Breast epithelium (tissue), 4 donors: ENCODE measurements at regions not wholly inside any gene's neighbourhood (a gene's known extent, or its start where the extent isn't known, plus 50 kb on each side); places are given as distances from the start of the nearest gene placed in this dataset.

ENCODE experiments used
- DNase-seq, 2 donors: peaks; one replicate each; pipeline ENCODE4 v3.0.0-alpha.2; 2019; ENCODE audit warnings: low spot score in 2 of 2
- H3K27ac ChIP-seq, 2 donors: fragments of 200-600 bp; sonication (generic) in 1 of 2; one replicate each; pipeline ENCODE4 v1.5.1; 2016 to 2019; ENCODE audit warnings: mild to moderate bottlenecking in 1 of 2
- H3K27me3 ChIP-seq, 2 donors: fragments of 200-600 bp; sonication (generic) in 1 of 2; one replicate each; pipeline versions ENCODE4 v1.5.1 to v1.6.0; 2017 to 2019; ENCODE audit warnings: control low read depth in 1 of 2, mild to moderate bottlenecking in 1 of 2
- H3K36me3 ChIP-seq: fragments of 200-600 bp; one replicate; pipeline ENCODE4 v1.5.1; 2019
- H3K4me1 ChIP-seq, 2 donors: fragments of 200-600 bp; sonication (generic); one replicate each; pipeline ENCODE4 v1.5.1; 2016 to 2019; ENCODE audit warnings: control low read depth in 1 of 2
- H3K4me3 ChIP-seq, 3 donors: fragments of 200-600 bp; sonication (generic); 1 replicate in 2 of 3; 2 replicates in 1 of 3; pipeline ENCODE4 v1.5.1; 2016 to 2019; ENCODE audit warnings: mild to moderate bottlenecking in 3 of 3, moderate library complexity in 2 of 3
- H3K9me3 ChIP-seq, 2 donors: fragments of 200-600 bp; sonication (generic) in 1 of 2; one replicate each; pipeline ENCODE4 v1.5.1; 2016 to 2019; ENCODE audit warnings: control low read depth in 1 of 2
- POLR2A ChIP-seq: fragments of 450-650 bp; IDR thresholded peaks from one replicate; pipeline ENCODE4 v1.6.1; 2016; ENCODE audit warnings: antibody characterized with exemption, mild to moderate bottlenecking, moderate library complexity
- POLR2AphosphoS5 ChIP-seq, 3 donors: sonication (generic); formaldehyde crosslinking; IDR thresholded peaks; one replicate each; pipeline ENCODE4 v1.6.1; 2017; ENCODE audit warnings: antibody characterized with exemption in 3 of 3
- intact Hi-C: fragments of 100-400 bp; cut with DNase I; formaldehyde crosslinking; loops from one replicate; pipeline ENCODE4 v1.15.1; 2023; ENCODE audit warnings: low total_unique reads
- TF ChIP-seq, protein P1 (sequence below), 3 donors: fragments of 450-650 bp; IDR thresholded peaks; one replicate each; pipeline ENCODE4 v1.5.1; 2016 to 2017; ENCODE audit warnings: antibody characterized with exemption in 3 of 3, mild to moderate bottlenecking in 3 of 3, moderate library complexity in 3 of 3

- no peaks in the 10 kb centered on the region for H3K9me3 ChIP-seq
- no peaks in the 10 kb centered on the region for H3K36me3 ChIP-seq
- TF ChIP-seq, protein P1, sequence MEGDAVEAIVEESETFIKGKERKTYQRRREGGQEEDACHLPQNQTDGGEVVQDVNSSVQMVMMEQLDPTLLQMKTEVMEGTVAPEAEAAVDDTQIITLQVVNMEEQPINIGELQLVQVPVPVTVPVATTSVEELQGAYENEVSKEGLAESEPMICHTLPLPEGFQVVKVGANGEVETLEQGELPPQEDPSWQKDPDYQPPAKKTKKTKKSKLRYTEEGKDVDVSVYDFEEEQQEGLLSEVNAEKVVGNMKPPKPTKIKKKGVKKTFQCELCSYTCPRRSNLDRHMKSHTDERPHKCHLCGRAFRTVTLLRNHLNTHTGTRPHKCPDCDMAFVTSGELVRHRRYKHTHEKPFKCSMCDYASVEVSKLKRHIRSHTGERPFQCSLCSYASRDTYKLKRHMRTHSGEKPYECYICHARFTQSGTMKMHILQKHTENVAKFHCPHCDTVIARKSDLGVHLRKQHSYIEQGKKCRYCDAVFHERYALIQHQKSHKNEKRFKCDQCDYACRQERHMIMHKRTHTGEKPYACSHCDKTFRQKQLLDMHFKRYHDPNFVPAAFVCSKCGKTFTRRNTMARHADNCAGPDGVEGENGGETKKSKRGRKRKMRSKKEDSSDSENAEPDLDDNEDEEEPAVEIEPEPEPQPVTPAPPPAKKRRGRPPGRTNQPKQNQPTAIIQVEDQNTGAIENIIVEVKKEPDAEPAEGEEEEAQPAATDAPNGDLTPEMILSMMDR (IDR thresholded peaks at IDR 0.05) = no peak
- TF ChIP-seq POLR2A = no peak
- no peak for TF ChIP-seq POLR2AphosphoS5 (IDR thresholded peaks at IDR 0.05)
Observed at GRCh38 chr7:26486153-26486552, 194.5 kb downstream of the SNX10 start.

DNA sequence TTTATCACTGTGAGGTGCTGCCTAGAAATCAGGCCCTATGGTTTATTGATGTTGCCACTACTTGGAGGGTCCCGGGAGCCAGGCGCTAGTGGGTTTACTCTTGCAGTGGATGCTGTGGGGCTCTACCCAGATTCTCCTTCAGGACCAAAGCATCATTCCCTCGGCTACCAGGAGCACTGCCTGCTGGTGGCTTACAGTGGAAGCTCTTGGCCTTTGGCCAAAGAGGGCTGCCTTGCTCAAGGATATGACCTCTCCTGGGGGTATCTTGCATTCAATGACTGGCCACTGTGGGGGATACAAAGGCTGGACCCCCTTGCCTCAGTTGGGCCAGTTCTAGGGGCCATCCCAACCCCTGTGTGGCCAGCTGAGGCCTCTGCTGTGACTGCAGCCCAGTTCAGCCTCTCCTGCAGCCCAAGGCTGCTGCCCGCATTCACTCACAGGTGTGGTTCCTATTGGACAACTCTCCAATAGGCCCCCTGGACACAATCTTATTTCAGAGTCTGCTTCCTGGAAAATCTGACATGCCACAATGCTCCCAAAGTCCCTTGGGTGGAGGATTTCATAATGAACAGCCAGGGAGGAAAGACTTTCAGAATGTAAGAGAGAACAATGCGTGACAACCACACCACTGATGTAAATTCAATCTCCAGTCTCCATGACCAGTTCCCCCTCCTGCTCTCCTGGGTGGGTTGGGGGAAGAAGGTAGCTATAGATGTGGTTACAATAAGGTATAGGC is 196.3 kb downstream of the SNX10 start:
- H3K4me3 ChIP-seq = no peak overlapping the region

More at GRCh38 chr7:26486153-26486552, 194.5 kb downstream of the SNX10 start:
- Histone ChIP-seq H3K4me3 (no peak overlapping the region), H3K27ac (no peak overlapping the region), H3K4me1 (no peaks in the 10 kb centered on the region), H3K27me3 (no peaks in the 10 kb centered on the region)
- intact Hi-C loops = no loop called here
- DNase-seq = no peak

GRCh38 chr7:26489391-26489790 is 197.7 kb downstream of the SNX10 start:
- DNase-seq = no peak
- Histone ChIP-seq H3K4me3 (no peak overlapping the region), H3K27me3 (no peaks in the 10 kb centered on the region), H3K27ac (no peak overlapping the region), H3K36me3 (no peaks in the 10 kb centered on the region), H3K4me1 (no peaks in the 10 kb centered on the region), H3K9me3 (no peaks in the 10 kb centered on the region)
- intact Hi-C loops = no loop called here
- TF ChIP-seq POLR2A (no peak), POLR2AphosphoS5 (IDR thresholded peaks at IDR 0.05) (no peak)
- TF ChIP-seq, protein P1 (IDR thresholded peaks at IDR 0.05) = no peak

More for the DNA sequence above, 196.3 kb downstream of the SNX10 start:
- no peak overlapping the region for H3K27ac ChIP-seq
- H3K27me3 ChIP-seq = no peaks in the 10 kb centered on the region
- no peaks in the 10 kb centered on the region for H3K4me1 ChIP-seq
- TF ChIP-seq, protein P1 (IDR thresholded peaks at IDR 0.05) = no peak
- TF ChIP-seq POLR2AphosphoS5 (IDR thresholded peaks at IDR 0.05) (no peak), POLR2A (no peak)
- H3K36me3 ChIP-seq = no peaks in the 10 kb centered on the region
- no peak for DNase-seq
- intact Hi-C loops = no loop called here
- no peaks in the 10 kb centered on the region for H3K9me3 ChIP-seq

DNA sequence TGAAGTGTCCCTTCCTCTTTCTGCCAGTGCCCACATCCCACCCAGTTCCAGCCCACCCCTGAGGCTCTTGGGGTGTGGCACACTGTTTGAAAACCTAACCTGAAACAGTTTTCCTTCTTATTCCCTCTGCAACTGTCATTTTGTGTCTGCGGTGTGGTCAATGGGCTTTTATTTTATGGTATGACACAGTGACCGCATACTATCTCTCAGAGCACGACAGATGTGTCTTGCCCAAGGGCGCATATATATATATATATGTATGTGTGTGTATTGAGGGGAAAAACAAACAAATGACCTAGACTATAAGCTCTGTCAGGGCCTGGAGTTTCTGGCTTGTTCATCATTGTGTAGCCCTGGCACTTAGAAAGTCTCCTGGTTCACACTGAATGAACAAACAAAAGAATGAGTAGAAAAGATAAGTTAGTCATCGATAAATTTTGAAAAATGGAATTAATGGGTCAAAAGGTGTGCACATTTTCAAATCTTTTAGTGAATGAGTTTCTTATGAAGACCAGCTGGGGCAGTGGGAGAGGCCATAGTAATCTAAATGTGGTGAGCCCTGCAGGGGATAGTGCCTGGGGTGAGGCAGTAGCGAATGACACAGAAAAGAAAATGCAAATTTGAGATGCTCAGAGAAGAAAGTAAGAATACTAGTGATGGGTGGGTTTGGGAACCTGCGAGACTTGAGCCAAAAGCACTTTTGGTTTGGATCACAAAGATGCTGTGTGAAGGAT is 198.4 kb downstream of the SNX10 start:
- Histone ChIP-seq H3K27me3 (no peaks in the 10 kb centered on the region), H3K4me3 (no peak overlapping the region), H3K27ac (no peak overlapping the region), H3K4me1 (no peaks in the 10 kb centered on the region), H3K9me3 (no peaks in the 10 kb centered on the region), H3K36me3 (no peaks in the 10 kb centered on the region)
- DNase-seq = no peak
- TF ChIP-seq POLR2AphosphoS5 (IDR thresholded peaks at IDR 0.05) (no peak), POLR2A (no peak)
- TF ChIP-seq, protein P1 (IDR thresholded peaks at IDR 0.05) = no peak
- intact Hi-C loops = no loop called here
